ENCODE measurements at regions not wholly inside any gene's neighbourhood (a gene's known extent, or its start where the extent isn't known, plus 50 kb on each side); places are given as distances from the start of the nearest gene placed in this dataset.
"Not testable (repeated sequence)": the region's sequence is repeated elsewhere in the genome, so short reads cannot be mapped to it uniquely, and the experiment has no call there.

GRCh38 chr4:14396183-14396582 lies 606.1 kb upstream of the CPEB2 start:
- no peak for DNase-seq

- no peak for DNase-seq
Observed at GRCh38 chr4:14399848-14400247, 602.4 kb upstream of the CPEB2 start.

GRCh38 chr4:14400307-14400706 lies 602.0 kb upstream of the CPEB2 start:
- no peak for DNase-seq

GRCh38 chr4:14403132-14403531 lies 599.1 kb upstream of the CPEB2 start:
- no peak for DNase-seq

- no peak for DNase-seq
Observed at GRCh38 chr4:14404730-14405129, 597.6 kb upstream of the CPEB2 start.

- DNase-seq = no peak
Observed at GRCh38 chr4:14410516-14410915, 591.8 kb upstream of the CPEB2 start.

- DNase-seq = no peak
Observed at GRCh38 chr4:14415146-14415545, 587.1 kb upstream of the CPEB2 start.

- no peak for DNase-seq
Observed at GRCh38 chr4:14419516-14419915, 582.8 kb upstream of the CPEB2 start.

- not testable (repeated sequence) for DNase-seq
Observed at GRCh38 chr4:14426297-14426696, 576.0 kb upstream of the CPEB2 start.

- DNase-seq = no peak
Observed at GRCh38 chr4:14428125-14428524, 574.2 kb upstream of the CPEB2 start.

GRCh38 chr4:14431155-14432134 lies 570.8 kb upstream of the CPEB2 start:
- no peak for DNase-seq

- DNase-seq = no peak
Observed at GRCh38 chr4:14434483-14434882, 567.8 kb upstream of the CPEB2 start.

GRCh38 chr4:14434916-14435315 lies 567.4 kb upstream of the CPEB2 start:
- no peak for DNase-seq

- DNase-seq = no peak
Observed at GRCh38 chr4:14441561-14441960, 560.7 kb upstream of the CPEB2 start.

GRCh38 chr4:14445882-14446281 lies 556.4 kb upstream of the CPEB2 start:
- no peak for DNase-seq

- no peak for DNase-seq
Observed at GRCh38 chr4:14446311-14446710, 556.0 kb upstream of the CPEB2 start.

- no peak for DNase-seq
Observed at GRCh38 chr4:14446904-14447303, 555.4 kb upstream of the CPEB2 start.

- DNase-seq = no peak
Observed at GRCh38 chr4:14449308-14449707, 553.0 kb upstream of the CPEB2 start.

- no peak for DNase-seq
Observed at GRCh38 chr4:14452001-14452400, 550.3 kb upstream of the CPEB2 start.

- no peak for DNase-seq
Observed at GRCh38 chr4:14452764-14453163, 549.5 kb upstream of the CPEB2 start.

- DNase-seq = no peak
Observed at GRCh38 chr4:14458463-14458862, 543.8 kb upstream of the CPEB2 start.

GRCh38 chr4:14465057-14465456 lies 537.2 kb upstream of the CPEB2 start:
- DNase-seq = no peak

- DNase-seq = no peak
Observed at GRCh38 chr4:14465507-14465906, 536.8 kb upstream of the CPEB2 start.

GRCh38 chr4:14478504-14478903 lies 523.8 kb upstream of the CPEB2 start:
- no peak for DNase-seq

GRCh38 chr4:14496408-14496807 lies 505.9 kb upstream of the CPEB2 start:
- DNase-seq = no peak
